BLaER1 (cell line): ENCODE measurements at regions not wholly inside any gene's neighbourhood (a gene's known extent, or its start where the extent isn't known, plus 50 kb on each side); places are given as distances from the start of the nearest gene placed in this dataset.

ENCODE experiments used
- H3K27ac ChIP-seq: shearing (Covaris generic); formaldehyde crosslinking; 2 replicates; pipeline ENCODE4 v1.8.1; 2022
- H3K27me3 ChIP-seq: shearing (Covaris generic); formaldehyde crosslinking; 2 replicates; pipeline ENCODE4 v1.8.1; 2022
- H3K36me3 ChIP-seq: shearing (Covaris generic); formaldehyde crosslinking; 2 replicates; pipeline ENCODE4 v1.8.1; 2022
- H3K4me1 ChIP-seq: shearing (Covaris generic); formaldehyde crosslinking; 2 replicates; pipeline ENCODE4 v1.8.1; 2022
- H3K4me2 ChIP-seq: shearing (Covaris generic); formaldehyde crosslinking; 2 replicates; pipeline ENCODE4 v1.8.1; 2022
- H3K4me3 ChIP-seq: shearing (Covaris generic); formaldehyde crosslinking; 2 replicates; pipeline ENCODE4 v1.8.1; 2022
- H3K9ac ChIP-seq: shearing (Covaris generic); formaldehyde crosslinking; 2 replicates; pipeline ENCODE4 v1.8.1; 2022
- H3K9me3 ChIP-seq: shearing (Covaris generic); formaldehyde crosslinking; 2 replicates; pipeline ENCODE4 v1.8.1; 2022
- H4K20me1 ChIP-seq: shearing (Covaris generic); formaldehyde crosslinking; 2 replicates; pipeline ENCODE4 v1.8.1; 2022
- Cebpa-rat ChIP-seq: shearing (Covaris generic); IDR thresholded peaks from 2 replicates; pipeline ENCODE4 v1.8.1; 2022

DNA sequence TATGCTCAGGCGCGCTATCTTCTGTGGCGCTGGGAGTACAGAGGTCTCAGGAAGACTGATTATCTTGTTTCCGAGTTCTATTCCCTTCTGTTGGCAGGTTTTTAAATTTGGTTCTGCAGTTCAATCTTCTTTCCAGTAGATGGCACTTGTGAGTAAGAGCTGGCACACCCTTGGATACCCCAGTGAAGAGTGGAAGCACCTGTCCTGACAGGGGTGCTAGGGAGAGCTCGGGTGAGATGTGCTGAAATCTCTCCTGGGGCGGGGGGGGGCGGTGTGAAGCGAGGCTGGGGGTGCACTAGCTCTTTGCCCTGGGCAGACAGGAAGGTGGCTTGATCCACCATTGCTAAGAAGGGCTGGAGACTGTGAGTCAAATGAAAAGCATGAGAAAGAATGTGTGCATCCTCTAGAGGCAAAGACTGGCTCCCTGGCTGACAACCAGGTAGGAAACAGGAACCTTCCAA, 679.9 kb upstream of the CCDC179 start:
- H3K36me3 ChIP-seq, result no peaks in the 10 kb centered on the region
- no peaks in the 10 kb centered on the region for H4K20me1 ChIP-seq
- H3K4me1 ChIP-seq, result no peaks in the 10 kb centered on the region
- no peak overlapping the region for H3K4me3 ChIP-seq
- H3K4me2 ChIP-seq, result no peak overlapping the region
- H3K9me3 ChIP-seq, result no peaks in the 10 kb centered on the region
- H3K27ac ChIP-seq, result no peak overlapping the region
- H3K27me3 ChIP-seq, result no peaks in the 10 kb centered on the region
- H3K9ac ChIP-seq, result no peak overlapping the region
- TF ChIP-seq Cebpa-rat, result no peak

DNA sequence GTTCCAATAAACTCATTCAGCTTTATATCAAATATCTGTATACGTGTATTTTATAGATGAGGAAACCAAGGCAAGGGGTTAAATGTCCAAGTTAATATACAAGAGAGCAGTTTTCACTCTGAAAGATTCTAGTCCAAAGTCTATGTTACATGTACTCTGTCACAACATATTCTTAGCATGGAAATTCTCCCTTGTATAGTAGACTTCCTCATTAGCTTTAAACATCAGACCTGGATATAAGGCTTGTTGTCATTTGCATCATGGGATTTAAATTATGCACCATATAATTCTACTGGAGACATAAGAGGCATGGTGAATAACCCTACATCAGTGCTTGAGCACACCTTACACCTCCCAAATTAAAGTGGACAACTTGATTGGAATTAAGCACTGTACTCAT, 681.9 kb upstream of the CCDC179 start:
- TF ChIP-seq Cebpa-rat, result no peak
- H3K4me1 ChIP-seq, result no peaks in the 10 kb centered on the region
- no peaks in the 10 kb centered on the region for H3K27me3 ChIP-seq
- H3K9ac ChIP-seq, result no peak overlapping the region
- H3K36me3 ChIP-seq, result no peaks in the 10 kb centered on the region
- H4K20me1 ChIP-seq, result no peaks in the 10 kb centered on the region
- no peaks in the 10 kb centered on the region for H3K9me3 ChIP-seq
- no peak overlapping the region for H3K27ac ChIP-seq
- H3K4me3 ChIP-seq, result no peak overlapping the region
- H3K4me2 ChIP-seq, result no peak overlapping the region

DNA sequence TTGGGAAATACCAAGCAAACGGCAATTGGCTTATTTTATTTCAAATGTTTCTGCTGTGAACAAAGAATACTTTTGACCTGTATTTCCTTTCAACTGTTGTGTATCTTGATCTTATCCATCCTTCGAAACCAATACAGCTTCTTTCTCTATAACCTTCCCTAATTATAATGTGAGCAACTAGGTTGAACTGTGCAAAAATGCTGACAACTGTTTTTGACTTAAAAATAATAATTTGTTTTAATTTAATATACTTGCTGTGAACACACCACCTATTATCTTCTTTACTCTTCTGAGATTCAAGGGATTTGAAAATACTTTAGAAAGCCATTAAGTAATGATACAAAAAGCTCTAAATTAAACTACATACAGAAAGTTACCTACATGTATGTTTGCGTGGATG, 682.5 kb upstream of the CCDC179 start:
- H3K36me3 ChIP-seq, result no peaks in the 10 kb centered on the region
- no peak overlapping the region for H3K4me2 ChIP-seq
- no peak overlapping the region for H3K9ac ChIP-seq
- H3K4me1 ChIP-seq, result no peaks in the 10 kb centered on the region
- no peak overlapping the region for H3K27ac ChIP-seq
- H3K9me3 ChIP-seq, result no peaks in the 10 kb centered on the region
- H3K4me3 ChIP-seq, result no peak overlapping the region
- TF ChIP-seq Cebpa-rat, result no peak
- no peaks in the 10 kb centered on the region for H3K27me3 ChIP-seq
- H4K20me1 ChIP-seq, result no peaks in the 10 kb centered on the region

DNA sequence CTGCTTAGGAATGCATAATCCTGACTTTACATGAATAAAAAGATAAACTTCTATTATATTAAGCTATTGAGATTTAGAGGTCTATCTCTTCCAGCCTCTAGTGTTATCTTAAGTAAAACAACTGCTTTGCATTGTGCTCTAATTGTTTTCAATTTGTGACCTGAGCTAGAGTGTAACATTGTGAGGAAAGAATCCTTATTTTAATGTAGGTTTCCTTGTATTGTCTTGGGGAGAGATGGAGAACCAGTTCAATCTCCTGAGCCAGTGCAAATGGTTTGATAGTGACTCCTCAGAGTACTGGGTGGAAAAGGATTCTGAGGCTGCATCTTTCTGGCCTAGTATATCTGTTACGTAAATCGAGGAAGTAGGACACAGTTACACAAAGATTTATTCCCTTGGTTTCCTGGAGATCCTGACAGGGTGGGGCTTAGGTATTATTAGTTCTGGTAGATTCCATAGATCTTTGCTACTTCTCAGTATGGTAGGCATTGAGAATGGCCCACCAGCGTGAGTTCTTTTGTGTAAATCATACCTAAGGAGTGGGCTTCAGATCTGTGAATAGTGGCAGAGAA, 683.5 kb upstream of the CCDC179 start:
- TF ChIP-seq Cebpa-rat, result no peak
- Histone ChIP-seq H3K9ac (no peak overlapping the region), H3K27ac (no peak overlapping the region), H3K4me2 (no peak overlapping the region), H3K27me3 (no peaks in the 10 kb centered on the region), H3K9me3 (no peaks in the 10 kb centered on the region), H4K20me1 (no peaks in the 10 kb centered on the region), H3K4me3 (no peak overlapping the region), H3K36me3 (no peaks in the 10 kb centered on the region), H3K4me1 (no peaks in the 10 kb centered on the region)

DNA sequence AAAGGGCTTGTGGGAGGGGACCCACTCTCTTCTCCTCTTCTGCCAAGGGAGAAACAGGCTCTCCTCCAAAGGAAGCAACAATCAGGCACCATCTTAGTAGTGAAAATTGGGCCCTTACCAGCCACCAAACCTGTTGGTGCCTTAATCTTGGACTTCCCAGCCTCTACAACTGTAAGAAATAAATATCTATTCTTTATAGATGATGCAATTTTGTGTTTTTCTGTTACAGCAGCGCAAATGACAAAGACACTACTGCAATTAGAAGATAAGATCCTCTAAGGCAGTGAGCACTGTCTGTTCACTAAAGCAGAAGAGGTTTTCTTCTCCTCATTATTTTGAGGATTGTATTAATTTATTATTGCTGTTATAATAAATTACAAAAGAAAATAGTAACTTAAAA, 691.4 kb upstream of the CCDC179 start:
- Histone ChIP-seq H3K4me2 (no peak overlapping the region), H3K9ac (no peak overlapping the region), H3K27me3 (no peaks in the 10 kb centered on the region), H3K4me1 (no peaks in the 10 kb centered on the region), H4K20me1 (no peaks in the 10 kb centered on the region), H3K9me3 (no peaks in the 10 kb centered on the region), H3K4me3 (no peak overlapping the region), H3K36me3 (no peaks in the 10 kb centered on the region), H3K27ac (no peak overlapping the region)
- no peak for TF ChIP-seq Cebpa-rat

DNA sequence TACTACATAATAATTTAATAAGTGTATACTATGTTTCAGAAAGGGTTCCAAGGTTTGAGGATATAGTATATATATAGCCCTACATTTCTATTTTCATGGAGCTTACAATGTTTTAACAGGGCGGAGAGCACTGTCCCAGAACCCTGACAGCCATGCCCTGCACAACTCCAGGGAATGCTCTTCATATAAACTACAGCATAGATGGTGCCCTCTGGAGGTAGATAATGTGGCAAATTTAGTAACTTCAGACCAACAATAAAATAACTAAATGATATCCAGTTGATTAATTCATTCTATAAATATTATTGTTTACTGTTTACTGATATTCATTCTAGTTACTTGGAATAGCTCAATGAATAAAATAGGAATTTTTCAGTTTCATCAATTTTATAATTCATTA, 693.7 kb upstream of the CCDC179 start:
- Histone ChIP-seq H3K4me3 (no peak overlapping the region), H3K4me1 (no peaks in the 10 kb centered on the region), H4K20me1 (no peaks in the 10 kb centered on the region), H3K9ac (no peak overlapping the region), H3K27ac (no peak overlapping the region), H3K36me3 (no peaks in the 10 kb centered on the region), H3K4me2 (no peak overlapping the region), H3K27me3 (no peaks in the 10 kb centered on the region), H3K9me3 (no peaks in the 10 kb centered on the region)
- no peak for TF ChIP-seq Cebpa-rat

DNA sequence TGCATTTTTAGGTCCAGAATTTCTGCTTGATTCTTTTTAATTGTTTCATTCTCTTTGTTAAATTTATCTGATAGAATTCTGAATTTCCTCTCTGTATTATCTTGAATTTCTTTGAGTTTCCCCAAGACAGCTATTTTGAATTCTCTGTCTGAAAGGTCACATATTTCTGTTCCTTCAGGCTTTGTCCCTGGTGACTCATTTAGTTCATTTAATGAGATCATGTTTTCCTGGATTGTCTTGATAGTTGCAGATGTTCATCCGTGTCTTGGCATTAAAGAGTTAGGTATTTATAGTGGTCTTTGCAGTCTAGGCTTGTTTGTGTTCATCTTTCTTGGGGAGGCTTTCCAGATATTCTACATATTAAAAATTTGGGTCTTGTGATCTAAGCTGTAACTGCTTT, 694.8 kb upstream of the CCDC179 start:
- Histone ChIP-seq H3K27me3 (no peaks in the 10 kb centered on the region), H3K4me2 (no peak overlapping the region), H3K9ac (no peak overlapping the region), H3K4me1 (no peaks in the 10 kb centered on the region), H3K27ac (no peak overlapping the region), H3K36me3 (no peaks in the 10 kb centered on the region), H3K9me3 (no peaks in the 10 kb centered on the region), H4K20me1 (no peaks in the 10 kb centered on the region), H3K4me3 (no peak overlapping the region)
- no peak for TF ChIP-seq Cebpa-rat

DNA sequence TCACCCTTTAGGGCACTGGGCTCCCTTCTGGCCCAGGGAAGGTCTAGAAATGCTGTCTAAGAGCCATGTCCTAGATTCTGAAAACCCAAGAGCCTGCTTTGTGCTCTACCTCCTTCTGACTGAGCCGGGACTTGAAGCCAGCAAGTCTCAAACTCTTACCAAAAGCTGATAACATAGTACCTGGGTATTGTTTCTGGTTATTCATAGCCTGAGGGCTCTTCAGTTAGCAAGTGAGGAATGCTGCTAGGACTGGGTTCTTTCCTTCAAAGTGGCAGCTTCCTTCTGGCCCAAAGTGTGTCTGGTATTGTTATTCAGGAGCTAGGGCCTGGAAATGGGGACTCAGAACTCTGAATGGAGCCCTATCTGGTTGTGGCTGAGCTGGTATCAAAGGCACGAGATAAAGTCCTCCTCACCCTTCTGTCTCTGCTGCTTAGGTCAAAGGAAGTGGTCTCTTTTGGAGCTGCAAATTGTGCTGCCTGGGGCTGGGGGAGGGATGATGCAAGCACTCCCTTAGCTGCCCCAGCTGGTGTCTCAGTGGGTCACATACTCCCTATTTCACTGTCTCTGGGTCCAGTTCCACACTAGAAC, 696.0 kb upstream of the CCDC179 start:
- Histone ChIP-seq H4K20me1 (no peaks in the 10 kb centered on the region), H3K4me2 (no peak overlapping the region), H3K4me1 (no peaks in the 10 kb centered on the region), H3K27me3 (no peaks in the 10 kb centered on the region), H3K4me3 (no peak overlapping the region), H3K27ac (no peak overlapping the region), H3K9me3 (no peaks in the 10 kb centered on the region), H3K9ac (no peak overlapping the region), H3K36me3 (no peaks in the 10 kb centered on the region)
- no peak for TF ChIP-seq Cebpa-rat

DNA sequence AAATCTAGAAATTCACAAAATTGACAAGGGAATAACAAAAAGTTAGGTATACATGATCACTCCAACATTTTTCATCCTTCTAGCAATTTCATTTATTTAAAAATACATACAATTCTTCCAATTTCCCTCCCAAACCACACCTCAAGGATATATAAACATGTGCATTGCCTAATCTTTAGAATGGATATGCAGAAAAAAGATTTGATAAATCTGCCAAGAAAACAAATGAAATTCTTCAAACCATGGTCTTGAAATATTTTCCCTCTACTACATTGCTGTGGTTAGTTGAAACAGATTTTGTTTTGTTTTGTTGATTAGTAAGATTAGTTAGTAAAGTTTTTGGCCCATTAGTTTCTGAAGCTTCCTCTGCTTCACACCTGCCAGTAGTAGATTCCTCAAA, 703.3 kb upstream of the CCDC179 start:
- no peak for TF ChIP-seq Cebpa-rat
- no peak overlapping the region for H3K9ac ChIP-seq
- no peak overlapping the region for H3K4me2 ChIP-seq
- H4K20me1 ChIP-seq, result no peaks in the 10 kb centered on the region
- no peak overlapping the region for H3K27ac ChIP-seq
- no peaks in the 10 kb centered on the region for H3K4me1 ChIP-seq
- no peaks in the 10 kb centered on the region for H3K36me3 ChIP-seq
- no peaks in the 10 kb centered on the region for H3K9me3 ChIP-seq
- H3K27me3 ChIP-seq, result no peaks in the 10 kb centered on the region
- no peak overlapping the region for H3K4me3 ChIP-seq

DNA sequence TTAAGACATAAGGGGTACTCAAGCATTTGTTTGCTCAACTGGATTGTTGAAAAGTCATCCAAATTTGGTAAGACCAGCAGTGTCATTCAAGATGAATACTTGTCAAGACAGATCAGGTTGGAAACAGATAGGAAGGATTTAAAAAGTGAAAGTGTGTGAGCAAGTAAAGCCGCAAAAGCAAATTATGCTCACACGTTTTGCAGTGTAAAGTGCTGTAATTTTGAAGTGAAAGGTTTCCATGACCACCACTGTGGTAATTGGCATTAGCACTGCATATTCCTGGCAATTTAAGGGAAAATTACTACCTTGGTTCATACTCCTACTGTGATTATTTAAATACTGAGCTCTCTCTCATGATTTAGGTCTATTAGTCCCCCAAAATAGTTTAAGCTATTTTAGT, 704.1 kb upstream of the CCDC179 start:
- Histone ChIP-seq H3K27ac (no peak overlapping the region), H3K4me3 (no peak overlapping the region), H3K4me2 (no peak overlapping the region), H3K9me3 (no peaks in the 10 kb centered on the region), H3K9ac (no peak overlapping the region), H4K20me1 (no peaks in the 10 kb centered on the region), H3K4me1 (peaks cover 6% of the 10 kb centered on the region), H3K27me3 (no peaks in the 10 kb centered on the region), H3K36me3 (no peaks in the 10 kb centered on the region)
- TF ChIP-seq Cebpa-rat, result no peak

DNA sequence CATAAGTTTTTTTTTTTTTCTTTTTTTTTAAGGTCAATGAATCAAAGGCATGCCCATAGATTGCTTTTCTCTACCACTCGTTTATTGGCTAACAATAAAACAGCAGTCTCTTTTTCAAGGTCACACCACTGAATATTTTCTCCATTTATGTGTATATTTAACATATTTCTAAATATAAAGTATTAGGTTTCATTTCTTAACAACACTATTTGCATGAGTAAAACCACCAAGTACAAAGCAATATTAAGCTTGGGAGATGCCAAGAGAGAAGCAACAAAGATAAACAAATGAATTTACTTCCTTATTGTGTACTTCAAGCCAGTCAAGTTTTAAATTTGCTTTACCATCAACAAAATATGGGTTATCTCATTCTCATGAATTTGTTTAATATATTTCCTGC, 708.9 kb upstream of the CCDC179 start:
- H4K20me1 ChIP-seq, result no peaks in the 10 kb centered on the region
- H3K9ac ChIP-seq, result no peak overlapping the region
- H3K36me3 ChIP-seq, result no peaks in the 10 kb centered on the region
- no peaks in the 10 kb centered on the region for H3K27me3 ChIP-seq
- H3K27ac ChIP-seq, result no peak overlapping the region
- peak overlapping the region; percentile 14; the same call in 1 of the 2 replicates for H3K4me2 ChIP-seq
- H3K4me1 ChIP-seq, result peaks cover 12% of the 10 kb centered on the region
- TF ChIP-seq Cebpa-rat, result no peak
- H3K9me3 ChIP-seq, result no peaks in the 10 kb centered on the region
- H3K4me3 ChIP-seq, result no peak overlapping the region
